SIG-M5 (cell line): ENCODE measurements at regions not wholly inside any gene's neighbourhood (a gene's known extent, or its start where the extent isn't known, plus 50 kb on each side); places are given as distances from the start of the nearest gene placed in this dataset.

Experiments
- DNase-seq: peaks from one replicate; lab custom pipeline; 2025; lab: John Stamatoyannopoulos, UW

- DNase-seq: no peak
Measured at GRCh38 chr5:10849278-10849677, 88.2 kb upstream of the DAP start.

- DNase-seq: no peak
Measured at GRCh38 chr5:10844016-10844415, 83.0 kb upstream of the DAP start.

- no peak for DNase-seq
Measured at GRCh38 chr5:10842823-10843222, 81.8 kb upstream of the DAP start.

GRCh38 chr5:10839916-10840599, 79.0 kb upstream of the DAP start:
- no peak for DNase-seq

GRCh38 chr5:10839118-10839517, 78.1 kb upstream of the DAP start:
- no peak for DNase-seq

- DNase-seq: no peak
Measured at GRCh38 chr5:10838038-10838437, 77.0 kb upstream of the DAP start.

- DNase-seq: no peak
Measured at GRCh38 chr5:10836986-10837385, 76.0 kb upstream of the DAP start.

- DNase-seq: no peak
Measured at GRCh38 chr5:10834695-10835094, 73.7 kb upstream of the DAP start.

- DNase-seq: no peak
Measured at GRCh38 chr5:10832987-10833386, 72.0 kb upstream of the DAP start.

- DNase-seq: no peak
Measured at GRCh38 chr5:10832421-10832820, 71.4 kb upstream of the DAP start.

GRCh38 chr5:10831419-10831818, 70.4 kb upstream of the DAP start:
- no peak for DNase-seq

- no peak for DNase-seq
Measured at GRCh38 chr5:10828241-10828640, 67.2 kb upstream of the DAP start.

GRCh38 chr5:10827571-10827970, 66.5 kb upstream of the DAP start:
- no peak for DNase-seq

GRCh38 chr5:10826971-10827370, 65.9 kb upstream of the DAP start:
- no peak for DNase-seq

- DNase-seq: no peak
Measured at GRCh38 chr5:10825897-10826644, 65.0 kb upstream of the DAP start.

GRCh38 chr5:10812218-10812617, 51.2 kb upstream of the DAP start:
- no peak for DNase-seq
